Rectal smooth muscle tissue (tissue), 1 donor: ENCODE measurements at regions not wholly inside any gene's neighbourhood (a gene's known extent, or its start where the extent isn't known, plus 50 kb on each side); places are given as distances from the start of the nearest gene placed in this dataset.

ENCODE experiments used
- H3K27ac ChIP-seq: one replicate; pipeline ENCODE4 v1.7.0; 2013; ENCODE audit warnings: low read depth, low read length, inconsistent platforms
- H3K27me3 ChIP-seq: one replicate; pipeline ENCODE4 v1.7.0; 2013; ENCODE audit warnings: low read length; ENCODE audit not compliant: control insufficient read depth, insufficient read depth
- H3K36me3 ChIP-seq: one replicate; pipeline ENCODE4 v1.7.0; 2013; ENCODE audit warnings: low read length; ENCODE audit not compliant: control insufficient read depth, insufficient read depth
- H3K4me1 ChIP-seq: one replicate; pipeline ENCODE4 v1.7.0; 2013; ENCODE audit warnings: low read length; ENCODE audit not compliant: control insufficient read depth, insufficient read depth
- H3K4me3 ChIP-seq: one replicate; pipeline ENCODE4 v1.7.0; 2013; ENCODE audit warnings: low read length
- H3K9ac ChIP-seq: one replicate; pipeline ENCODE4 v1.7.0; 2013; ENCODE audit warnings: low read length

DNA sequence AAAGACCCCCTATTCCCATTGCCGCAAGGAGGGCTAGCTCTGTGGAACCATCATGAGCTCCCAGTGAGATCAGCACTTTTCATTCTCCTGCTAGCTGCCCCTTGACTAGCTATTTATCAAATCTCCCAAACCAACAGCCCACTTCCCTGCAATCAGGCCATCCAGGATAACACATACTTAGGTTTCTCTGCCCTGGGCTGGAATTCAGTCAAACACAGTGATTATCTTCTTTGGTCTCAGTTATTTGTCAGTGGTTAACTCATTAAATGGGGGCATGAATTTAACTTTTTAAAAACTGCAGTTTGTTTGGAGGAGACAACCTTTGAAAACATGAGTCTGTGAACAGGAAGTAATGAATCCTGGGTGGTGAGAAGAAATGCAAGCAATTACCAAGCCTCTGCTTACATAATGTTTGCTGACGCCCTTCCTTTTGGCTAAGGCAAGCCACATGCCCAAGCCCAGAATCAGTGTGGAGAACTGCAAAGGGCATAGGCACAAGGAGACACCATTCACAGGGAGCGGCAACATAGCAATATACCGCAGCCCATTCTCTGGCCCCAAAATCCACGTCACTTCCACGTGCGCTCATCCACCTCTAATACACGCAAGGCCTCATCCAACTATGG is 275.0 kb downstream of the DRD1 start:
- Histone ChIP-seq H3K27me3 (no peaks in the 10 kb centered on the region), H3K4me3 (no peak overlapping the region), H3K27ac (no peak overlapping the region), H3K4me1 (no peaks in the 10 kb centered on the region), H3K36me3 (no peaks in the 10 kb centered on the region), H3K9ac (no peak overlapping the region)

GRCh38 chr5:175166026-175166425 is 278.0 kb downstream of the DRD1 start:
- no peak overlapping the region for H3K27ac ChIP-seq
- H3K27me3 ChIP-seq, result no peaks in the 10 kb centered on the region
- no peaks in the 10 kb centered on the region for H3K36me3 ChIP-seq
- no peak overlapping the region for H3K9ac ChIP-seq
- H3K4me3 ChIP-seq, result no peak overlapping the region
- no peaks in the 10 kb centered on the region for H3K4me1 ChIP-seq

GRCh38 chr5:175163586-175164275 is 280.3 kb downstream of the DRD1 start:
- Histone ChIP-seq H3K4me3 (no peak overlapping the region), H3K4me1 (no peaks in the 10 kb centered on the region), H3K9ac (no peak overlapping the region), H3K27ac (no peak overlapping the region), H3K36me3 (no peaks in the 10 kb centered on the region), H3K27me3 (no peaks in the 10 kb centered on the region)

DNA sequence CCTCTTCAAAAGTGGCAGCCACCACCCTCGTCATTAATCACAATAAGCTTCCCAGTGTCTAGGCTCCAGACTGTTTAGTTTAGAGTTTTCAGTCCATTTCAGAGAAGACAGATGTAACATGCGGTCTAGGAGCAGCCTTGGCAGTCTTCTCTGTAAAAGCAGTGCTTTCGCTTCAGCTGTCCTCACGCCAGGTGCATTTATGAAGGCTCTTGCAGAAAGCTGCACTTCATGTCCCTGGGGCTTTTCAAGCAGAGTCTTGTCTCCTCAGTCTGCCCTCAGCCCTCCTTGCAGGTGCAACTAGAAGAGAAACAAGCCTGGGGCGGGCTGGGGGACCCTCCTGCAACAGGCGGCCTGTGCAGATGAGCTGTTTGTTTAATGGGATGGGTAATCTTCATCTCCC is 281.9 kb downstream of the DRD1 start:
- H3K27ac ChIP-seq, result no peak overlapping the region
- no peak overlapping the region for H3K9ac ChIP-seq
- no peaks in the 10 kb centered on the region for H3K4me1 ChIP-seq
- no peaks in the 10 kb centered on the region for H3K27me3 ChIP-seq
- H3K36me3 ChIP-seq, result no peaks in the 10 kb centered on the region
- H3K4me3 ChIP-seq, result no peak overlapping the region

DNA sequence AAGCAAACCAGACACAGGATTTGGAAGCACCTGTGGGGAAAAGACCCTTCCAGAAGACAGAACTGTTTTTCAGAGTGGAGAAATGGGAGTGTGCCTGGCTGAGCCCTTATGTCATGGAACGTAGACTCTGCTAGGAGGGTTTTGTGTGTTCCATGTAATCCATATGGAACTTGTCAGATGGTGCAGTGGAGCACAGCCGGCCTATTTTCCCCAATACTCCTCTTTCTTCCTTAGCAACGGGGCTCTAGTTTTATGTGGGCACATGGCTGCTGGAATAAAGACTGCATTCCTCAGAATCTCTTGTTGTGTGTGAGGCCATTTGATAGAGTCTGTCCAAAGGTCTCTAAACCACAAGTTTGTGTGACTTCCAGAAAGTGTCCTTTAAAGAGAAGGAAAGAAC is 284.0 kb downstream of the DRD1 start:
- Histone ChIP-seq H3K27ac (no peak overlapping the region), H3K27me3 (no peaks in the 10 kb centered on the region), H3K9ac (no peak overlapping the region), H3K36me3 (no peaks in the 10 kb centered on the region), H3K4me3 (no peak overlapping the region), H3K4me1 (no peaks in the 10 kb centered on the region)

DNA sequence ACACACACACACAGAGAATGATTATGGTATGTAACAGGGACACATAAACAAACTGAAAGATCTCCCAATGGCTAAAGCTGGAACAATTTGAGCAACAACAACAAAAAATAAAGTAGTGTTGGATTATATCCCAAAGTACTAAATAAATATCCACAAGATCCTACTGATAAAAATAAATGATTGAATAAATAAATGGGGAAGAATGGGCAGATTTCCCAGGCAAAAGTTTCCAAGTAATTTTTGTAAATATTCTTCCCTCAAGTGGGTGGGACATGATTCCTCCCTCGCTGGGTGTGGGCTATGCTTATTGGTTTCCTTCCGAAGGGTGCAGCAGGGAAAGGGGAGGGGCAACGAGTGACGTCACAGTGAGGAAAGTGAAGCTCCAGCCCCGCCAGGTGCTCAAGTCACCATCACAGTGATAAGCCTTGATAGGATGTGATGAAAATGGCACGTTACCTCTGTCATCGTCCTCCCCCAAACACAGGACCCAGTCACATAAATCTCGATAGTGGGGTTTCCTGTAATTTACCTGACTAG is 295.3 kb downstream of the DRD1 start:
- H3K4me3 ChIP-seq, result no peak overlapping the region
- H3K9ac ChIP-seq, result no peak overlapping the region
- H3K36me3 ChIP-seq, result no peaks in the 10 kb centered on the region
- no peaks in the 10 kb centered on the region for H3K4me1 ChIP-seq
- H3K27ac ChIP-seq, result no peak overlapping the region
- H3K27me3 ChIP-seq, result no peaks in the 10 kb centered on the region

DNA sequence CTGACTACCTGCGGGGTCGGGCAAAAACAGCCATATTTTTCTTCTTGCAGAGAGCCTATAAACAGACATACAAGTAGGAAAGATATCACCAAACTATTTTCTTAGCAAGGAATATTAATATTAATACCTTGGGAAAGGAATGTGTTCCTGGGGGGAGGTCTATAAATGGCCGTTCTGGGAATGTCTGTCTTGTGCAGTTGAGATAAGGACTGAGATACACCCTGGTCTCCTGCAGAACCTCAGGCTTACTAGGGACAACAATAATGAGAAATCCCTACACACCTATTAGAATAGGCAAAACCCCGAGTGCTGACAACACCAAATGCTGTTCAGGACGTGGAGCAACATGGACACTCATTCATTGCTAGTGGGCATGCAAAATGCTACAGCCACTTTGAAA is 297.2 kb downstream of the DRD1 start:
- no peak overlapping the region for H3K9ac ChIP-seq
- H3K27ac ChIP-seq, result no peak overlapping the region
- H3K4me3 ChIP-seq, result no peak overlapping the region
- no peaks in the 10 kb centered on the region for H3K4me1 ChIP-seq
- H3K27me3 ChIP-seq, result no peaks in the 10 kb centered on the region
- H3K36me3 ChIP-seq, result no peaks in the 10 kb centered on the region

DNA sequence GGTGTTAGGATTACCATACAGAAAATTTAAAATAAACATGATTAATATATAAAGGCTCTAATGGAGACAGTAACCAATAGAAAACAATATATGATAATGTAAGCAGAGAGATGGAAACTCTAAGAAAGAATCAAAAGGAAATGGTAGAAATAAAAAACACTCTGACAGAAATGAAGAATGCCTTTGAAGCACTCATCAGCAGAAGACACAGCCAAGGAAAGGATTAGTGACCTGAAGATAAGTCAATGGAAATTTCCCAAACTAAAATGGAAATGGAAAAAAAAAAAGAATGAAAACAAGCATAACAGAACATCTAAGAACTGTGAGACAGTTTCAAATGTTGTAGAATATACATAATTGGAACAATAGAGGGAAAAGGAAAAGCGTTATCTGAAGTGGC is 302.6 kb downstream of the DRD1 start:
- Histone ChIP-seq H3K27ac (no peak overlapping the region), H3K36me3 (no peaks in the 10 kb centered on the region), H3K4me3 (no peak overlapping the region), H3K27me3 (no peaks in the 10 kb centered on the region), H3K9ac (no peak overlapping the region), H3K4me1 (no peaks in the 10 kb centered on the region)

GRCh38 chr5:175133185-175133584 is 310.8 kb downstream of the DRD1 start:
- Histone ChIP-seq H3K36me3 (no peaks in the 10 kb centered on the region), H3K27me3 (no peaks in the 10 kb centered on the region), H3K4me3 (no peak overlapping the region), H3K4me1 (no peaks in the 10 kb centered on the region), H3K27ac (no peak overlapping the region), H3K9ac (no peak overlapping the region)

GRCh38 chr5:175131432-175131831 is 312.6 kb downstream of the DRD1 start:
- no peaks in the 10 kb centered on the region for H3K27me3 ChIP-seq
- no peak overlapping the region for H3K27ac ChIP-seq
- no peak overlapping the region for H3K9ac ChIP-seq
- no peaks in the 10 kb centered on the region for H3K36me3 ChIP-seq
- no peaks in the 10 kb centered on the region for H3K4me1 ChIP-seq
- H3K4me3 ChIP-seq, result no peak overlapping the region

DNA sequence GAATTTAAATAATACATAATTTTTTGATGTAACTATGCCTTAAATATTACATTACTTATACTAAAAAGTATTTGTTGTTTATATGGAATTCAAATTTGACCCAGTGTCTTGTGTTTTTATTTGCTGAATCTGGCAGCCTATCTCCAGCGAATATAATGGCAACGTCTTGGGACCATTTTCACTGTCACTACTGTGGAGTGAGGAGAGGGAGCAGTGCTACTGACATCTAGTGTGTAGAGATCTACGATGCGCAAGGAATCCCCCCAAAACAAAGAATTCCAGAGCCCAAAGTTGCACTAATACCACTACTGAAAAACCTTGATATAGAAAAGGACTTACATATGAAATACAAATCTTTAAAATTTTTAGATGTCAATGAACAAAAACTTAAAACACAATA is 314.4 kb downstream of the DRD1 start:
- H3K27me3 ChIP-seq, result no peaks in the 10 kb centered on the region

GRCh38 chr5:175129121-175129520 is 314.9 kb downstream of the DRD1 start:
- Histone ChIP-seq H3K9ac (no peak overlapping the region), H3K4me3 (no peak overlapping the region), H3K4me1 (no peaks in the 10 kb centered on the region), H3K27me3 (no peaks in the 10 kb centered on the region), H3K27ac (no peak overlapping the region), H3K36me3 (no peaks in the 10 kb centered on the region)

More for the DNA sequence above, 314.4 kb downstream of the DRD1 start:
- H3K4me1 ChIP-seq, result no peaks in the 10 kb centered on the region
- no peak overlapping the region for H3K27ac ChIP-seq
- H3K4me3 ChIP-seq, result no peak overlapping the region
- H3K9ac ChIP-seq, result no peak overlapping the region
- H3K36me3 ChIP-seq, result no peaks in the 10 kb centered on the region

GRCh38 chr5:175124821-175125220 is 319.2 kb downstream of the DRD1 start:
- H3K27me3 ChIP-seq, result no peaks in the 10 kb centered on the region
- no peak overlapping the region for H3K4me3 ChIP-seq
- H3K4me1 ChIP-seq, result no peaks in the 10 kb centered on the region
- no peaks in the 10 kb centered on the region for H3K36me3 ChIP-seq
- H3K9ac ChIP-seq, result no peak overlapping the region
- no peak overlapping the region for H3K27ac ChIP-seq
